ENCODE measurements at regions not wholly inside any gene's neighbourhood (a gene's known extent, or its start where the extent isn't known, plus 50 kb on each side); places are given as distances from the start of the nearest gene placed in this dataset.

DNA sequence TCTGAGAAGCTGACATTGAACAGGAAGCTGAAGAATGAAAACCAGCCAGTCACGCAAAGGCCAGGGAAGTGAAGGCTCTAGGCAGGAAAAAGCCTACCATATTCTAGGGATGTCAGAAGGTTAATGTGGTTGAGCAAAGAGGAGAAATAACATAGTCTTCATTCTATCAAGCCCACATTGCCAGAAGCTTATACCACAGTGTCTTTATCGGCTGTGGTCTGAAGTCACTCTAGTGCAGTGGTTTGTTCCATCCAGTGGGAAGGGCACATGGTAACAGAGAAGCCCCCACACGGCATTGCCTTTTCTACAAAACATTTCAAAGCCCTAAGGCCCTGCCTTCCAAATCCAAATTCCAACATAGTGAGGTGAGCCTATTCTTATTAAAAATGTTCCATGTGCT, 311.3 kb downstream of the TNS1 start:
- TF ChIP-seq CTCF (IDR thresholded peaks at IDR 0.05): no peak
- no peak for TF ChIP-seq REST (IDR thresholded peaks at IDR 0.05; ENCODE audit: insufficient read depth in 1 of 2, low read depth in 2 of 2, low read length in 1 of 2)

Data from Panc1 (cell line).